Aorta (tissue), 5 donors: ENCODE measurements at regions not wholly inside any gene's neighbourhood (a gene's known extent, or its start where the extent isn't known, plus 50 kb on each side); places are given as distances from the start of the nearest gene placed in this dataset.
"Not testable (repeated sequence)": the region's sequence is repeated elsewhere in the genome, so short reads cannot be mapped to it uniquely, and the experiment has no call there.

Experiments
- ATAC-seq: fragments of 200-7000 bp; cut with Tn5 transposase; one replicate; pipeline ENCODE4 v1.9.1; 2022; ENCODE audit warnings: moderate library complexity; ENCODE audit not compliant: low FRiP score
- DNase-seq, 2 donors: peaks; one replicate each; pipeline ENCODE4 v3.0.0-alpha.2; 2020
- H3K27ac ChIP-seq, 2 donors: one replicate each; pipeline ENCODE4 v1.5.1; 2013; ENCODE audit warnings: low read length in 2 of 2, mild to moderate bottlenecking in 2 of 2, moderate library complexity in 2 of 2, control low read depth in 1 of 2, inconsistent platforms in 1 of 2, low read depth in 1 of 2
- H3K27me3 ChIP-seq, 2 donors: one replicate each; pipeline ENCODE4 v1.6.1; 2013; ENCODE audit warnings: control low read depth in 1 of 2, low read length in 1 of 2, mild to moderate bottlenecking in 1 of 2, moderate library complexity in 1 of 2; ENCODE audit not compliant: insufficient read depth in 2 of 2, control insufficient read depth in 1 of 2
- H3K36me3 ChIP-seq, 2 donors: one replicate each; pipeline ENCODE4 v1.6.1; 2013; ENCODE audit warnings: control low read depth in 1 of 2, low read length in 1 of 2, mild to moderate bottlenecking in 1 of 2; ENCODE audit not compliant: insufficient read depth in 2 of 2, control insufficient read depth in 1 of 2
- H3K4me1 ChIP-seq, 2 donors: one replicate each; pipeline ENCODE4 v1.6.1; 2013; ENCODE audit warnings: low read length in 2 of 2, control low read depth in 1 of 2, mild to moderate bottlenecking in 1 of 2, moderate library complexity in 1 of 2; ENCODE audit not compliant: insufficient read depth in 2 of 2, control insufficient read depth in 1 of 2
- H3K4me3 ChIP-seq, 2 donors: one replicate each; pipeline ENCODE4 v1.5.1; 2013; ENCODE audit warnings: low read length in 2 of 2, control low read depth in 1 of 2, mild to moderate bottlenecking in 1 of 2
- H3K9me3 ChIP-seq: one replicate; pipeline ENCODE4 v1.6.1; 2013; ENCODE audit warnings: mild to moderate bottlenecking, low read length; ENCODE audit not compliant: control insufficient read depth
- WGBS, 2 donors: extraction: QIAGEN DNeasy Blood & Tissue Kit; methylation state at CpG; one replicate each; pipeline ENCODE4 v1.1.7; 2013; 5-methylcytosine and 5-hydroxymethylcytosine counted together
- intact Hi-C, 2 donors: fragments of 100-400 bp; cut with DNase I; formaldehyde crosslinking; loops; one replicate each; pipeline versions ENCODE4 v1.14.2 to v1.15.0; 2022
- donor health status: healthy with polysubstance abuse.
- donor health status: Bipolar disorder and iron deficiency.
- donor health status: DM: no; HTN: no; CAD: no.
- donor health status: DM: no; HTN: no; CAD: no.
- donor health status: DM: yes; HTN: yes; CAD: no.

GRCh38 chr11:42925916-42926315 is 385.9 kb upstream of the API5 start:
- DNase-seq (no peak), ATAC-seq (no peak)
- Histone ChIP-seq H3K36me3 (no peaks in the 10 kb centered on the region), H3K27ac (no peak overlapping the region), H3K4me3 (no peak overlapping the region), H3K9me3 (peaks cover 2% of the 10 kb centered on the region), H3K27me3 (no peaks in the 10 kb centered on the region), H3K4me1 (no peaks in the 10 kb centered on the region)
- 93 to 95% methylated on average over 3 of the region's 3 CpGs for WGBS, 2 donors
- intact Hi-C loops, result no loop called here

GRCh38 chr11:42947405-42947804 is 364.4 kb upstream of the API5 start:
- Histone ChIP-seq H3K4me3 (no peak overlapping the region), H3K27me3 (no peaks in the 10 kb centered on the region), H3K36me3 (no peaks in the 10 kb centered on the region), H3K9me3 (no peaks in the 10 kb centered on the region), H3K27ac (no peak overlapping the region), H3K4me1 (no peaks in the 10 kb centered on the region)
- no peak for DNase-seq
- 88 to 91% methylated on average over 3 of the region's 3 CpGs for WGBS, 2 donors
- intact Hi-C loops, result no loop called here
- ATAC-seq, result no peak

GRCh38 chr11:42949738-42950376 is 361.9 kb upstream of the API5 start:
- H3K27me3 ChIP-seq, H3K9me3 ChIP-seq, intact Hi-C loops, DNase-seq, H3K4me3 ChIP-seq, H3K36me3 ChIP-seq, H3K4me1 ChIP-seq, H3K27ac ChIP-seq, ATAC-seq: not testable (repeated sequence)
- WGBS, 2 donors, result 92% methylated on average over 28 to 30 of the region's 30 CpGs

- DNase-seq (no peak), ATAC-seq (no peak)
- intact Hi-C loops, result no loop called here
- H3K27ac ChIP-seq, result no peak overlapping the region
- no peaks in the 10 kb centered on the region for H3K4me1 ChIP-seq
- H3K9me3 ChIP-seq, result no peaks in the 10 kb centered on the region
- WGBS, 2 donors, result 32 to 47% methylated on average over 1 of the region's 1 CpG
- no peak overlapping the region for H3K4me3 ChIP-seq
- no peaks in the 10 kb centered on the region for H3K36me3 ChIP-seq
- no peaks in the 10 kb centered on the region for H3K27me3 ChIP-seq
These were observed 360.5 kb upstream of the API5 start for GRCh38 chr11:42951266-42951665.

GRCh38 chr11:42957831-42958230 is 354.0 kb upstream of the API5 start:
- Histone ChIP-seq H3K4me1 (no peaks in the 10 kb centered on the region), H3K4me3 (no peak overlapping the region), H3K27me3 (peaks cover 0 to 1% of the 10 kb centered on the region in 2 donors), H3K9me3 (no peaks in the 10 kb centered on the region), H3K27ac (no peak overlapping the region), H3K36me3 (no peaks in the 10 kb centered on the region)
- ATAC-seq, result no peak
- intact Hi-C loops, result no loop called here
- no peak for DNase-seq
- WGBS, 2 donors, result 13 to 14% methylated on average over 1 of the region's 1 CpG

GRCh38 chr11:42958635-42959034 is 353.2 kb upstream of the API5 start:
- Histone ChIP-seq H3K4me1 (no peaks in the 10 kb centered on the region), H3K9me3 (no peaks in the 10 kb centered on the region), H3K27me3 (peaks cover 0 to 1% of the 10 kb centered on the region in 2 donors), H3K27ac (no peak overlapping the region), H3K36me3 (no peaks in the 10 kb centered on the region), H3K4me3 (no peak overlapping the region)
- intact Hi-C loops, result no loop called here
- DNase-seq (no peak), ATAC-seq (no peak)
- 49 to 59% methylated on average over 2 of the region's 2 CpGs for WGBS, 2 donors

GRCh38 chr11:42960521-42961088 is 351.2 kb upstream of the API5 start:
- H3K36me3 ChIP-seq, result no peaks in the 10 kb centered on the region
- no peaks in the 10 kb centered on the region for H3K9me3 ChIP-seq
- DNase-seq (no peak), ATAC-seq (no peak)
- intact Hi-C loops, result no loop called here
- no peaks in the 10 kb centered on the region for H3K4me1 ChIP-seq
- peaks cover 0 to 1% of the 10 kb centered on the region in 2 donors for H3K27me3 ChIP-seq
- H3K27ac ChIP-seq, result no peak overlapping the region
- 56 to 62% methylated on average over 1 of the region's 1 CpG for WGBS, 2 donors
- no peak overlapping the region for H3K4me3 ChIP-seq

GRCh38 chr11:42967653-42968052 is 344.1 kb upstream of the API5 start:
- ATAC-seq (no peak), DNase-seq (no peak)
- WGBS, 2 donors, result 87 to 92% methylated on average over 2 of the region's 2 CpGs
- no peaks in the 10 kb centered on the region for H3K36me3 ChIP-seq
- intact Hi-C loops, result no loop called here
- H3K4me3 ChIP-seq, result no peak overlapping the region
- H3K27ac ChIP-seq, result no peak overlapping the region
- no peaks in the 10 kb centered on the region for H3K9me3 ChIP-seq
- H3K4me1 ChIP-seq, result no peaks in the 10 kb centered on the region
- H3K27me3 ChIP-seq, result no peaks in the 10 kb centered on the region

- Histone ChIP-seq H3K27me3 (no peaks in the 10 kb centered on the region), H3K9me3 (no peaks in the 10 kb centered on the region), H3K36me3 (no peaks in the 10 kb centered on the region), H3K4me1 (no peaks in the 10 kb centered on the region), H3K4me3 (no peak overlapping the region), H3K27ac (no peak overlapping the region)
- no peak for DNase-seq
- intact Hi-C loops, result no loop called here
- WGBS, 2 donors, result 43 to 55% methylated on average over 1 of the region's 1 CpG
- ATAC-seq, result no peak
These were observed 339.1 kb upstream of the API5 start for GRCh38 chr11:42972741-42973140.
